ENCODE measurements at regions not wholly inside any gene's neighbourhood (a gene's known extent, or its start where the extent isn't known, plus 50 kb on each side); places are given as distances from the start of the nearest gene placed in this dataset.
"Not testable (repeated sequence)": the region's sequence is repeated elsewhere in the genome, so short reads cannot be mapped to it uniquely, and the experiment has no call there.

DNA sequence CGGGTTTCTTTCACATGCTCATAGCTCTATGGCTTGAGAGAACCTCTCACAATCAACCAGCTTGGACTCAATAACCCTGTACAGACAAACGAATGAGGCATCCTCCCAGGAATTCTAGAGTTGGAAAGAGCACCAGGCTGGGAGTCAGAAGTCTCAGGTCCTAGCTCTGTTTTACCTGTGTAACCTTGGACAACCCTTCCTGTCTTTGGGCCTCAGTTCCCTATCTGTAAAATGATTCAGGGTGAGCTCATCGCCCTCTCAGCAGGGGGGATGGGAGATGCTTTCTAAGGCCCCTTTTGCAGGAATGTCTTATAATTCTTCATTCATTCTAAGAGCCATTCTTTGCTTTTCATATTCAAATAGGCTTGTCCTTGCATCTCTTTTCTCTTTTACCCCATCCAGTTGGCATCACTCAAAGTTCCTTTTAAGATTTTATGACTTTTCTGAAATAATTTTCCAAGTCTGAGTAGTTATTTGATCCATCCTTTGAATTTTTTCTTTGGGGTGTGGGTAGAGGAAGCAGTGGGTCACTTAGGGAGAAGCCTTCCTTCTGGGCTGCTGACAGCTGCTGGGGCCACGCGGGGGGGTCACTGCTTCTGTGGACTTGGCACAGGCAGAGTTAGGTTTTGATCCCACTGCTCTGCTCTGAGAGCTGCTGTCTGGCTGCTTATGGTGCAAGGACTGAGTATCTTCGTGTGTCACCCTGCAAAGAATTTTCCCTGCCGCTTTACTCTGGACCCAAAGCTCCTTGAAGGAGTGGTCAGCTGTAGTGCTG is 102.7 kb downstream of the UTP18 start:
- DNase-seq = no peak
- intact Hi-C loops (cut with DNase I) = no loop called here
- WGBS, 4 donors = 43 to 58% (median 49%) methylated on average over 7 of the region's 7 CpGs

DNA sequence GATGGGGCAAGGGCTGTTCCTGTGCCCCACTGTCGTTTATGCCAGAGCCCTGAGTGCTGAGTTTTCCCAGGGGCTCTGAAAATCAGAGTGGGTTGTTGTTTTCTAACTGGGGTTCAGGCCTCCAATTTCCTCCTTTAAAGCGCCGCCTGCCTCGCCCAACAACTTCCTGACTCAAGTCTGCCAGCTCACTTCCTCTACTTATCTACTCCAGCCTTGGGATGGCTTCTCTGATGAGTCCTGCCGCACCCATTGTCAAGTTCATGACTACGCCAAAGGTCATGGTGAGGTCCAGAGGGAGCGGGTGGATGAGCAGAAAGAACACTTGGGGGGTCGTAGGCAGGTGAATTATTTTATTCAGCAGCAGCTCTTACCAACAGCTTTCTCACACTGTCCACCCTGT is 104.7 kb downstream of the UTP18 start:
- Histone ChIP-seq H3K4me1 (replicated peaks in 1 of 2) (no peaks in the 10 kb centered on the region), H3K9me3 (replicated peaks in 1 of 3) (no peaks in the 10 kb centered on the region), H3K4me3 (no peak overlapping the region), H3K27ac (no peak overlapping the region), H3K36me3 (replicated peaks in 1 of 2) (no peaks in the 10 kb centered on the region), H3K27me3 (no peaks in the 10 kb centered on the region)
- intact Hi-C loops (cut with DNase I) = no loop called here
- WGBS, 4 donors = 29 to 61% (median 42%) methylated on average over 6 to 8 of the region's 8 CpGs
- TF ChIP-seq, protein P1, sequence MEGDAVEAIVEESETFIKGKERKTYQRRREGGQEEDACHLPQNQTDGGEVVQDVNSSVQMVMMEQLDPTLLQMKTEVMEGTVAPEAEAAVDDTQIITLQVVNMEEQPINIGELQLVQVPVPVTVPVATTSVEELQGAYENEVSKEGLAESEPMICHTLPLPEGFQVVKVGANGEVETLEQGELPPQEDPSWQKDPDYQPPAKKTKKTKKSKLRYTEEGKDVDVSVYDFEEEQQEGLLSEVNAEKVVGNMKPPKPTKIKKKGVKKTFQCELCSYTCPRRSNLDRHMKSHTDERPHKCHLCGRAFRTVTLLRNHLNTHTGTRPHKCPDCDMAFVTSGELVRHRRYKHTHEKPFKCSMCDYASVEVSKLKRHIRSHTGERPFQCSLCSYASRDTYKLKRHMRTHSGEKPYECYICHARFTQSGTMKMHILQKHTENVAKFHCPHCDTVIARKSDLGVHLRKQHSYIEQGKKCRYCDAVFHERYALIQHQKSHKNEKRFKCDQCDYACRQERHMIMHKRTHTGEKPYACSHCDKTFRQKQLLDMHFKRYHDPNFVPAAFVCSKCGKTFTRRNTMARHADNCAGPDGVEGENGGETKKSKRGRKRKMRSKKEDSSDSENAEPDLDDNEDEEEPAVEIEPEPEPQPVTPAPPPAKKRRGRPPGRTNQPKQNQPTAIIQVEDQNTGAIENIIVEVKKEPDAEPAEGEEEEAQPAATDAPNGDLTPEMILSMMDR (IDR thresholded peaks at IDR 0.05) = no peak
- TF ChIP-seq POLR2A (IDR thresholded peaks at IDR 0.05) = no peak
- DNase-seq = no peak

More for the DNA sequence above, 102.7 kb downstream of the UTP18 start:
- H3K4me1 ChIP-seq (replicated peaks in 1 of 2) = no peaks in the 10 kb centered on the region
- H3K4me3 ChIP-seq = no peak overlapping the region
- no peaks in the 10 kb centered on the region for H3K9me3 ChIP-seq (replicated peaks in 1 of 3)
- no peaks in the 10 kb centered on the region for H3K36me3 ChIP-seq (replicated peaks in 1 of 2)
- no peaks in the 10 kb centered on the region for H3K27me3 ChIP-seq
- TF ChIP-seq, protein P1 (IDR thresholded peaks at IDR 0.05) = no peak
- no peak for TF ChIP-seq POLR2A (IDR thresholded peaks at IDR 0.05)
- no peak overlapping the region for H3K27ac ChIP-seq

DNA sequence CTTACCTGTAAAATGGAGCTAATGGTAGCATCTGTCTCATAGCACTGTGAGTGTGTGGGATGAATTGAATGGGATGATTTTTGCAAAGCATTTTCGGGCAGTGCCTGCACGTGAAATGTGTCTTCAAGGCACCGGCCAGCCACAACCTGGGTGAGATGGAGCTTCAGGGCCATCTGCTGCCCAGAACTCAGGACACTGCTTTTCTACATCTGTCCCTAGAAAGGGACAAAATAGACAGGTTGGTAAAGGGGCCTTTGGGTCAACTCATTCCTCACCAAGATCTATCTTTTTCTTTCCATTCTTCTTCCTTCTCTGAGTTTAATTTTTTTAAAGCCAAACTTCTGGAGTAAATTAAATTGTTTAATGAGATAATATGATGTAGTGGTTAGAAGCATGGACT is 106.5 kb downstream of the UTP18 start:
- Histone ChIP-seq H3K4me3 (no peak overlapping the region), H3K4me1 (replicated peaks in 1 of 2) (no peaks in the 10 kb centered on the region), H3K27me3 (no peaks in the 10 kb centered on the region), H3K27ac (no peak overlapping the region), H3K36me3 (replicated peaks in 1 of 2) (no peaks in the 10 kb centered on the region), H3K9me3 (replicated peaks in 1 of 3) (no peaks in the 10 kb centered on the region)
- TF ChIP-seq POLR2A (IDR thresholded peaks at IDR 0.05) = no peak
- TF ChIP-seq, protein P1 (IDR thresholded peaks at IDR 0.05) = no peak
- 79 to 89% (median 83%) methylated on average over 3 of the region's 3 CpGs for WGBS, 4 donors
- DNase-seq = no peak
- intact Hi-C loops (cut with DNase I) = no loop called here

DNA sequence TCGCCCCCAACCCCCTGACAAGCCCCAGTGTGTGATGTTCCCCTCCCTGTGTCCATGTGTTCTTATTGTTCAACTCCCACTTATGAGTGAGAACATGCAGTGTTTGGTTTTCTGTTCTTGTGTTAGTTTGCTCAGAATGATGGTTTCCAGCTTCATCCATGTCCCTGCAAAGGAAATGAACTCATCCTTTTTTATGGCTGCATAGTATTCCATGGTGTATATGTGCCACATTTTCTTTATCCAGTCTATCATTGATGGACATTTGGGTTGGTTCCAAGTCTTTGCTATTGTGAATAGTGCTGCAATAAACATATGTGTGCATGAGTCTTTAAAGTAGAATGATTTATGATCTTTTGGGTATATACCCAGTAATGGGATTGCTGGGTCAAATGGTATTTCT is 107.5 kb downstream of the UTP18 start:
- H3K27ac ChIP-seq; H3K36me3 ChIP-seq (replicated peaks in 1 of 2); H3K4me1 ChIP-seq (replicated peaks in 1 of 2); H3K9me3 ChIP-seq (replicated peaks in 1 of 3); H3K4me3 ChIP-seq; DNase-seq; H3K27me3 ChIP-seq; intact Hi-C loops (cut with DNase I): not testable (repeated sequence)
- WGBS, 4 donors = 65 to 83% (median 73%) methylated on average over 1 of the region's 1 CpG

DNA sequence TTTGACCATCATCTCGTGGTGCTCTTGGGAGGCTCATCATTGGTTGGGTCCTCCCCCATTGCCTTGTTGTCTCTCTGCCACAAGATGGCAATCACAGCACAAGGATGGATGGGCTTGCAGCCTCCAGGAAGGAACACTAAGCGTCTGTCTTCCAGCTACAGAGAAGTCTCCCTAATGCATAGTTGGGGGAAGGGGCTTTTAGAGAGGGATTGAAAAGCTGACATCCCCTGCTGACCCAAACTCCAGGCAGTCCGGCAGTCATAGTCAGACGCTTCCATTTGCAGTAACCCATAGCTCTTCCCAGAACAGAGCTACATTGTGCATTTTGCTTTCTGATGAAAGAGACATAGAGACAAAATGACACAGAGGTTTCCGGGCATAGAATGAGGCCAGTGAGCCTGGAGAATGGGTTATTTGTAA is 111.4 kb downstream of the UTP18 start:
- Histone ChIP-seq H3K27me3 (no peaks in the 10 kb centered on the region), H3K4me3 (no peak overlapping the region), H3K4me1 (replicated peaks in 1 of 2) (no peaks in the 10 kb centered on the region), H3K36me3 (replicated peaks in 1 of 2) (no peaks in the 10 kb centered on the region), H3K27ac (no peak overlapping the region), H3K9me3 (replicated peaks in 1 of 3) (no peaks in the 10 kb centered on the region)
- DNase-seq = peak; percentile 31 to 76 (median 37)
- WGBS, 4 donors = 15 to 31% (median 18%) methylated on average over 5 of the region's 5 CpGs
- intact Hi-C loops (cut with DNase I) = no loop called here
- TF ChIP-seq, protein P1 (IDR thresholded peaks at IDR 0.05) = peak in 5 of 6 experiments; percentile 33 to 65 (median 51)
- no peak for TF ChIP-seq POLR2A (IDR thresholded peaks at IDR 0.05)

Data from adrenal gland (tissue), 9 donors.